Esophagus muscularis mucosa (tissue), 3 donors: ENCODE measurements at regions not wholly inside any gene's neighbourhood (a gene's known extent, or its start where the extent isn't known, plus 50 kb on each side); places are given as distances from the start of the nearest gene placed in this dataset.

ENCODE experiments used
- CTCF ChIP-seq, 3 experiments: fragments of 200-600 bp in 2 of 3; fragments of 450-650 bp in 1 of 3; sonication (generic) in 2 of 3; IDR thresholded peaks; one replicate each; pipeline ENCODE4 v1.5.1; 2017 to 2019; ENCODE audit warnings: antibody characterized with exemption in 3 of 3, mild to moderate bottlenecking in 2 of 3, moderate library complexity in 1 of 3
- EP300 ChIP-seq: sonication (generic); formaldehyde crosslinking; IDR thresholded peaks from one replicate; pipeline ENCODE4 v1.6.1; 2017; ENCODE audit warnings: antibody characterized with exemption

GRCh38 chr2:217098435-217098834 lies 238.6 kb upstream of the TNP1 start:
- TF ChIP-seq EP300 (no peak), CTCF (IDR thresholded peaks at IDR 0.05) (no peak)
